H9 (cell line): ENCODE measurements at regions not wholly inside any gene's neighbourhood (a gene's known extent, or its start where the extent isn't known, plus 50 kb on each side); places are given as distances from the start of the nearest gene placed in this dataset.

Experiments
- DNase-seq: peaks from one replicate; pipeline ENCODE4 v3.0.0-alpha.2; 2017
- H2AFZ ChIP-seq: one replicate; pipeline ENCODE4 v1.6.1; 2013; ENCODE audit warnings: mild to moderate bottlenecking, low read length, control low read depth, moderate library complexity
- H2AK5ac ChIP-seq: 2 replicates; pipeline ENCODE4 v1.6.1; 2013; ENCODE audit warnings: low read length, control low read depth, mixed read lengths; ENCODE audit not compliant: insufficient read length
- H2BK120ac ChIP-seq: one replicate; pipeline ENCODE4 v1.6.1; 2013; ENCODE audit warnings: low read depth, mild to moderate bottlenecking, low read length, control low read depth, inconsistent platforms; ENCODE audit not compliant: poor library complexity, severe bottlenecking
- H2BK12ac ChIP-seq: 2 replicates; pipeline ENCODE4 v1.6.1; 2013; ENCODE audit warnings: low read length, control low read depth, mixed read lengths, low read depth; ENCODE audit not compliant: insufficient read length
- H2BK15ac ChIP-seq: 2 replicates; pipeline ENCODE4 v1.6.1; 2013; ENCODE audit warnings: low read depth, low read length, control low read depth
- H2BK20ac ChIP-seq: one replicate; pipeline ENCODE4 v1.6.1; 2013; ENCODE audit warnings: low read depth, mild to moderate bottlenecking, low read length, control low read depth, inconsistent platforms; ENCODE audit not compliant: poor library complexity, severe bottlenecking
- H2BK5ac ChIP-seq: 2 replicates; pipeline ENCODE4 v1.6.1; 2013; ENCODE audit warnings: low read length, control low read depth, mixed read lengths; ENCODE audit not compliant: insufficient read length
- H3K14ac ChIP-seq: 2 replicates; pipeline ENCODE4 v1.6.1; 2013; ENCODE audit warnings: low read length, control low read depth; ENCODE audit not compliant: insufficient read depth
- H3K18ac ChIP-seq: 2 replicates; pipeline ENCODE4 v1.6.1; 2013; ENCODE audit warnings: low read depth, mild to moderate bottlenecking, mixed read lengths, low read length, control low read depth; ENCODE audit not compliant: insufficient read length
- H3K23ac ChIP-seq: 2 replicates; pipeline ENCODE4 v1.6.1; 2013; ENCODE audit warnings: low read length, control low read depth, mixed read lengths, low read depth; ENCODE audit not compliant: insufficient read length
- H3K23me2 ChIP-seq: 2 replicates; pipeline ENCODE4 v1.6.1; 2013; ENCODE audit warnings: low read depth, mild to moderate bottlenecking, mixed read lengths, low read length, control low read depth; ENCODE audit not compliant: insufficient read length, poor library complexity, severe bottlenecking
- H3K27ac ChIP-seq: 2 replicates; pipeline ENCODE4 v1.5.1; 2013; ENCODE audit warnings: low read length, control low read depth, mixed read lengths, low read depth; ENCODE audit not compliant: insufficient read length
- H3K27me3 ChIP-seq: 2 replicates; pipeline ENCODE4 v1.6.1; 2013; ENCODE audit warnings: low read length, control low read depth, inconsistent platforms; ENCODE audit not compliant: insufficient read depth
- H3K4ac ChIP-seq: 2 replicates; pipeline ENCODE4 v1.6.1; 2013; ENCODE audit warnings: low read depth, mild to moderate bottlenecking, control low read depth, inconsistent platforms, low read length, moderate library complexity
- H3K4me1 ChIP-seq: 2 replicates; pipeline ENCODE4 v1.6.1; 2013; ENCODE audit warnings: low read length, control low read depth, inconsistent platforms; ENCODE audit not compliant: insufficient read depth
- H3K4me2 ChIP-seq: 2 replicates; pipeline ENCODE4 v1.6.1; 2013; ENCODE audit warnings: low read length, control low read depth, mixed read lengths; ENCODE audit not compliant: insufficient read length, insufficient read depth
- H3K56ac ChIP-seq: 2 replicates; pipeline ENCODE4 v1.6.1; 2013; ENCODE audit warnings: low read depth, mild to moderate bottlenecking, mixed read lengths, low read length, control low read depth; ENCODE audit not compliant: insufficient read length
- H3K79me1 ChIP-seq: 2 replicates; pipeline ENCODE4 v1.6.1; 2013; ENCODE audit warnings: low read depth, mild to moderate bottlenecking, moderate library complexity, low read length, control low read depth, inconsistent platforms; ENCODE audit not compliant: insufficient read depth, poor library complexity, severe bottlenecking
- H3K79me2 ChIP-seq: 2 replicates; pipeline ENCODE4 v1.6.1; 2013; ENCODE audit warnings: low read length, control low read depth, inconsistent platforms; ENCODE audit not compliant: insufficient read depth
- H3K9ac ChIP-seq: 2 replicates; pipeline ENCODE4 v1.6.1; 2013; ENCODE audit warnings: low read length, control low read depth, mixed read lengths; ENCODE audit not compliant: insufficient read length; ENCODE audit errors: extremely low read depth
- H3K9me3 ChIP-seq: one replicate; pipeline ENCODE4 v1.6.1; 2013; ENCODE audit warnings: low read depth, low read length, inconsistent platforms; ENCODE audit not compliant: control insufficient read depth
- H3T11ph ChIP-seq: one replicate; pipeline ENCODE4 v1.6.1; 2013; ENCODE audit warnings: mild to moderate bottlenecking, low read length, control low read depth, inconsistent platforms
- H4K20me1 ChIP-seq: one replicate; pipeline ENCODE4 v1.6.1; 2013; ENCODE audit not compliant: control insufficient read depth, insufficient read length, insufficient read depth
- H4K5ac ChIP-seq: 2 replicates; pipeline ENCODE4 v1.6.1; 2013; ENCODE audit warnings: low read depth, mild to moderate bottlenecking, mixed read lengths, low read length, control low read depth; ENCODE audit not compliant: insufficient read length
- H4K8ac ChIP-seq: replicated peaks from 2 replicates; pipeline ENCODE4 v1.6.1; 2013; ENCODE audit warnings: low read length, control low read depth, mixed read lengths, low read depth; ENCODE audit not compliant: insufficient read length
- H4K91ac ChIP-seq: 2 replicates; pipeline ENCODE4 v1.6.1; 2013; ENCODE audit warnings: low read depth, mild to moderate bottlenecking, moderate library complexity, mixed read lengths, low read length, control low read depth; ENCODE audit not compliant: insufficient read length
- H3K27ac Mint-ChIP-seq, 3 experiments: 2 replicates in 2 of 3; 3 replicates in 1 of 3; pipeline ENCODE4 v1.8.0; 2020 to 2021; ENCODE audit warnings: mixed read lengths in 3 of 3, mild to moderate bottlenecking in 1 of 3, moderate library complexity in 1 of 3
- H3K27me3 Mint-ChIP-seq: 2 replicates; pipeline ENCODE4 v1.8.0; 2021; ENCODE audit warnings: low read depth, mild to moderate bottlenecking, moderate library complexity, mixed read lengths
- H3K36me3 Mint-ChIP-seq, 3 experiments: 2 replicates in 2 of 3; 3 replicates in 1 of 3; pipeline ENCODE4 v1.8.0; 2020 to 2021; ENCODE audit warnings: low read depth in 3 of 3, mixed read lengths in 3 of 3; ENCODE audit not compliant: insufficient read depth in 1 of 3
- H3K4me1 Mint-ChIP-seq, 2 experiments: 2 replicates each; pipeline ENCODE4 v1.8.0; 2020; ENCODE audit warnings: mixed read lengths in 2 of 2
- H3K4me3 Mint-ChIP-seq, 2 experiments: 2 replicates in 1 of 2; 3 replicates in 1 of 2; pipeline ENCODE4 v1.8.0; 2020 to 2021; ENCODE audit warnings: mild to moderate bottlenecking in 2 of 2, mixed read lengths in 2 of 2, moderate library complexity in 1 of 2
- H3K9me3 Mint-ChIP-seq, 2 experiments: 2 replicates in 1 of 2; 3 replicates in 1 of 2; pipeline ENCODE4 v1.8.0; 2020; ENCODE audit warnings: mild to moderate bottlenecking in 2 of 2, mixed read lengths in 2 of 2, moderate library complexity in 1 of 2
- CTCF ChIP-seq: fragments of 200-600 bp; sonication (generic); conservative IDR thresholded peaks from 3 replicates; pipeline ENCODE4 v1.8.0; 2021; ENCODE audit warnings: antibody characterized with exemption, mild to moderate bottlenecking
- WGBS: extraction: QIAGEN DNeasy Blood & Tissue Kit; methylation state at CpG from one replicate; pipeline ENCODE4 v1.1.7; 2013; ENCODE audit warnings: missing lambda C conversion rate, low lambda C conversion rate, mixed read lengths; ENCODE audit not compliant: insufficient read length; ENCODE audit errors: extremely low coverage; 5-methylcytosine and 5-hydroxymethylcytosine counted together

- H2AFZ ChIP-seq, result no peak overlapping the region
- no peaks in the 10 kb centered on the region for H4K20me1 ChIP-seq
- no peak overlapping the region for H3K23ac ChIP-seq
- no peak overlapping the region for H2BK5ac ChIP-seq
- H2BK120ac ChIP-seq, result no peak overlapping the region
- no peak overlapping the region for H4K91ac ChIP-seq
- H3K9me3 Mint-ChIP-seq, result peaks cover 0 to 4% of the 10 kb centered on the region in 2 experiments; a peak in 2 of 5 replicates
- no peak overlapping the region for H4K8ac ChIP-seq
- WGBS, result no CpG with 5 or more reads among the region's 2 CpGs
- no peak overlapping the region for H3K9ac ChIP-seq
- no peak overlapping the region for H3K18ac ChIP-seq
- no peak overlapping the region for H3K14ac ChIP-seq
- no peak overlapping the region for H3K4me2 ChIP-seq
- H3K36me3 Mint-ChIP-seq, result no peaks in the 10 kb centered on the region; a peak in 1 of 7 replicates
- DNase-seq, result no peak
- peaks cover 3 to 4% of the 10 kb centered on the region in 2 experiments; a peak in 2 of 4 replicates for H3K4me1 Mint-ChIP-seq
- H2BK20ac ChIP-seq, result no peak overlapping the region
- no peaks in the 10 kb centered on the region for H3K79me1 ChIP-seq
- H3K27me3 ChIP-seq, result no peaks in the 10 kb centered on the region
- H3K4me3 Mint-ChIP-seq, result no peak overlapping the region
- H3K56ac ChIP-seq, result no peak overlapping the region
- no peak overlapping the region for H3K27ac ChIP-seq
- H3K79me2 ChIP-seq, result no peaks in the 10 kb centered on the region
- no peak overlapping the region for H2BK12ac ChIP-seq
- no peak for TF ChIP-seq CTCF
- H3K23me2 ChIP-seq, result no peaks in the 10 kb centered on the region
- H3T11ph ChIP-seq, result no peak overlapping the region
- H3K4ac ChIP-seq, result no peak overlapping the region
- no peaks in the 10 kb centered on the region for H3K9me3 ChIP-seq
- no peak overlapping the region for H3K27ac Mint-ChIP-seq
- H4K5ac ChIP-seq, result no peak overlapping the region
- H2AK5ac ChIP-seq, result no peak overlapping the region
- no peak overlapping the region for H2BK15ac ChIP-seq
- no peaks in the 10 kb centered on the region for H3K4me1 ChIP-seq
- H3K27me3 Mint-ChIP-seq, result no peaks in the 10 kb centered on the region
Measured at GRCh38 chr9:11182001-11182400, 569.2 kb upstream of the PTPRD start.
